Neural progenitor cell (in vitro differentiated cells): ENCODE measurements at regions not wholly inside any gene's neighbourhood (a gene's known extent, or its start where the extent isn't known, plus 50 kb on each side); places are given as distances from the start of the nearest gene placed in this dataset.

ENCODE experiments used
- CTCF ChIP-seq: fragments of 200-600 bp; sonication (generic); IDR thresholded peaks from 2 replicates; pipeline ENCODE4 v1.5.1; 2017; ENCODE audit warnings: antibody characterized with exemption, mild to moderate bottlenecking
- EZH2 ChIP-seq: fragments of 200-600 bp; sonication (generic); IDR thresholded peaks from 2 replicates; pipeline ENCODE4 v1.6.1; 2017; ENCODE audit warnings: antibody characterized with exemption, mild to moderate bottlenecking, moderate library complexity
- EZH2phosphoT487 ChIP-seq: fragments of 200-600 bp; sonication (generic); IDR thresholded peaks from 2 replicates; pipeline ENCODE4 v1.6.1; 2017; ENCODE audit warnings: antibody characterized with exemption

DNA sequence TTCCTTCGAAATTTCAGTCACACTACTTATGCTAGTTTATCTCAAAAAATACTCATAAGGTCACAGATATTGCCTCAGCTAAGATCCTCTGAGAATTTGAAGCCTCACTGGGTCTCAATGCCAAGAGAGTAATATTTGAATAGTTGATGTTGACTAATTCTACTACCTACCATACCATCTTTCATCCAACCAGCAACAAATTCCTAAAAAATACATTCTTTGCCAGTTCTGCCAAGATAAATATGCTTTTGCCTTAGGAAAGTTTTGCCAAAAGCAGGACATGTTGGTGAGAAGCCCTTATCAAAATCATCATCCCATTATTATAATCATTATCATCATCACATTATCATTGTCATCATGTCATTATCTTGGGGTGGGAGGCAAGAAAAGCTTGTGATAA lies 544.6 kb upstream of the ZEB2 start:
- TF ChIP-seq CTCF = no peak
- TF ChIP-seq EZH2 = no peak
- TF ChIP-seq EZH2phosphoT487 = no peak
